NCI-H1417 (cell line): ENCODE measurements at regions not wholly inside any gene's neighbourhood (a gene's known extent, or its start where the extent isn't known, plus 50 kb on each side); places are given as distances from the start of the nearest gene placed in this dataset.
"Not testable (repeated sequence)": the region's sequence is repeated elsewhere in the genome, so short reads cannot be mapped to it uniquely, and the experiment has no call there.

Experiments
- DNase-seq, 3 experiments: peaks; one replicate each; lab custom pipeline; 2025; lab: John Stamatoyannopoulos, UW

GRCh38 chr7:94104301-94104700, 100.1 kb upstream of the BET1 start:
- DNase-seq: no peak

GRCh38 chr7:94109556-94109955, 105.4 kb upstream of the BET1 start:
- DNase-seq: no peak

GRCh38 chr7:94111009-94111408, 106.9 kb upstream of the BET1 start:
- DNase-seq: no peak

- no peak for DNase-seq
Measured at GRCh38 chr7:94115316-94115715, 111.2 kb upstream of the BET1 start.

GRCh38 chr7:94123136-94123535, 119.0 kb upstream of the BET1 start:
- peak in 1 of 3 experiments; percentile 56 for DNase-seq

GRCh38 chr7:94127026-94127425, 122.9 kb upstream of the BET1 start:
- no peak for DNase-seq

- no peak for DNase-seq
Measured at GRCh38 chr7:94128072-94128471, 123.9 kb upstream of the BET1 start.

GRCh38 chr7:94129443-94130140, 125.4 kb upstream of the BET1 start:
- no peak for DNase-seq

GRCh38 chr7:94130716-94131115, 126.6 kb upstream of the BET1 start:
- DNase-seq: no peak

- no peak for DNase-seq
Measured at GRCh38 chr7:94133460-94133859, 129.3 kb upstream of the BET1 start.

GRCh38 chr7:94135180-94135579, 131.0 kb upstream of the BET1 start:
- no peak for DNase-seq

- DNase-seq: no peak
Measured at GRCh38 chr7:94142281-94142680, 138.1 kb upstream of the BET1 start.

- DNase-seq: no peak
Measured at GRCh38 chr7:94145602-94146001, 141.4 kb upstream of the BET1 start.

GRCh38 chr7:94146408-94146807, 142.3 kb upstream of the BET1 start:
- DNase-seq: no peak

- no peak for DNase-seq
Measured at GRCh38 chr7:94149789-94150545, 145.8 kb upstream of the BET1 start.

GRCh38 chr7:94154182-94154581, 150.0 kb upstream of the BET1 start:
- DNase-seq: no peak

GRCh38 chr7:94154858-94155257, 150.7 kb upstream of the BET1 start:
- no peak for DNase-seq

GRCh38 chr7:94157659-94158306, 153.6 kb upstream of the BET1 start:
- not testable (repeated sequence) for DNase-seq

GRCh38 chr7:94160719-94161435, 156.7 kb upstream of the BET1 start:
- no peak for DNase-seq

- DNase-seq: no peak
Measured at GRCh38 chr7:94161476-94161875, 157.3 kb upstream of the BET1 start.

- no peak for DNase-seq
Measured at GRCh38 chr7:94169682-94170081, 165.5 kb upstream of the BET1 start.

- no peak for DNase-seq
Measured at GRCh38 chr7:94170836-94171235, 166.7 kb upstream of the BET1 start.
